Erythroblast (primary cell): ENCODE measurements at regions not wholly inside any gene's neighbourhood (a gene's known extent, or its start where the extent isn't known, plus 50 kb on each side); places are given as distances from the start of the nearest gene placed in this dataset.

Experiments used
- GATA1 ChIP-seq: IDR thresholded peaks from 2 replicates; pipeline ENCODE4 v1.6.1; 2011; ENCODE audit warnings: low read depth, mild to moderate bottlenecking, control low read depth, low read length, moderate library complexity
- POLR2A ChIP-seq: IDR thresholded peaks from 2 replicates; pipeline ENCODE4 v1.6.1; 2011; ENCODE audit warnings: mild to moderate bottlenecking, low read length

GRCh38 chr1:9442986-9443385 is 96.3 kb upstream of the SLC25A33 start:
- TF ChIP-seq POLR2A (no peak), GATA1 (no peak)
